ENCODE measurements at regions not wholly inside any gene's neighbourhood (a gene's known extent, or its start where the extent isn't known, plus 50 kb on each side); places are given as distances from the start of the nearest gene placed in this dataset.

GRCh38 chr13:29902632-29903305 lies 52.4 kb upstream of the UBL3 start:
- WGBS, 2 experiments (ENCODE audit: low coverage in 1 of 2, low lambda C conversion rate in 2 of 2, missing lambda C conversion rate in 2 of 2) = 42 to 48% methylated on average over 4 of the region's 4 CpGs

GRCh38 chr13:29901710-29902631 lies 51.6 kb upstream of the UBL3 start:
- no peaks in the 10 kb centered on the region for H3K9me2 ChIP-seq (ENCODE audit: insufficient read depth)
- TF ChIP-seq EZH2 (IDR thresholded peaks at IDR 0.05; ENCODE audit: insufficient read depth, poor library complexity, severe bottlenecking) (no peak), EZH2phosphoT487 (IDR thresholded peaks at IDR 0.05; ENCODE audit: insufficient read depth, low read depth) (no peak)
- peak overlapping the region; percentile 19; the same call in 1 of the 2 replicates for H3K9ac ChIP-seq
- 50 to 52% methylated on average over 11 of the region's 11 CpGs for WGBS, 2 experiments (ENCODE audit: low coverage in 1 of 2, low lambda C conversion rate in 2 of 2, missing lambda C conversion rate in 2 of 2)
- peak overlapping the region; percentile 53 for H3K4me3 ChIP-seq
- H3K79me2 ChIP-seq (ENCODE audit: insufficient read depth) = no peaks in the 10 kb centered on the region
- H3K27me3 ChIP-seq (replicated peaks; ENCODE audit: insufficient read depth) = no peaks in the 10 kb centered on the region
- H3K36me3 ChIP-seq (ENCODE audit: low read depth) = no peaks in the 10 kb centered on the region
- DNase-seq = peak; percentile 95
- no peaks in the 10 kb centered on the region for H3K9me3 ChIP-seq (ENCODE audit: low read depth)
- peaks cover 31% of the 10 kb centered on the region for H3K4me1 ChIP-seq (ENCODE audit: insufficient read depth)
- in situ Hi-C loops (cut with MboI) = no loop called here
- H3F3A ChIP-seq (ENCODE audit: insufficient read depth) = peaks cover 15% of the 10 kb centered on the region
- no peak overlapping the region for H2AFZ ChIP-seq
- peak overlapping the region; percentile 65 for H3K27ac ChIP-seq
- H4K20me1 ChIP-seq (ENCODE audit: insufficient read depth) = no peaks in the 10 kb centered on the region
- peak overlapping the region; percentile 68 for H3K4me2 ChIP-seq (ENCODE audit: unreplicated experiment)

More at GRCh38 chr13:29902632-29903305, 52.4 kb upstream of the UBL3 start:
- peak overlapping the region; percentile 68 for H3K4me2 ChIP-seq (ENCODE audit: unreplicated experiment)
- peaks cover 20% of the 10 kb centered on the region for H3F3A ChIP-seq (ENCODE audit: insufficient read depth)
- peak overlapping the region; percentile 53 for H3K4me3 ChIP-seq
- TF ChIP-seq EZH2phosphoT487 (IDR thresholded peaks at IDR 0.05; ENCODE audit: insufficient read depth, low read depth) = no peak
- no peaks in the 10 kb centered on the region for H3K36me3 ChIP-seq (ENCODE audit: low read depth)
- peak overlapping the region; percentile 65 for H3K27ac ChIP-seq
- H3K79me2 ChIP-seq (ENCODE audit: insufficient read depth) = no peaks in the 10 kb centered on the region
- H2AFZ ChIP-seq = no peak overlapping the region
- H3K9me3 ChIP-seq (ENCODE audit: low read depth) = no peaks in the 10 kb centered on the region
- DNase-seq = no peak
- no peaks in the 10 kb centered on the region for H4K20me1 ChIP-seq (ENCODE audit: insufficient read depth)
- peak overlapping the region; percentile 19; the same call in 1 of the 2 replicates for H3K9ac ChIP-seq
- no peaks in the 10 kb centered on the region for H3K27me3 ChIP-seq (replicated peaks; ENCODE audit: insufficient read depth)
- H3K4me1 ChIP-seq (ENCODE audit: insufficient read depth) = peaks cover 39% of the 10 kb centered on the region
- in situ Hi-C loops (cut with MboI) = no loop called here
- no peaks in the 10 kb centered on the region for H3K9me2 ChIP-seq (ENCODE audit: insufficient read depth)
